OCI-LY7 (cell line): ENCODE measurements at regions not wholly inside any gene's neighbourhood (a gene's known extent, or its start where the extent isn't known, plus 50 kb on each side); places are given as distances from the start of the nearest gene placed in this dataset.

Source experiments
- BruUV-seq: library from RNA; stranded (reverse); fragments of 400-500 nt; replicated peaks from 2 replicates; lab custom pipeline; 2021; lab: Mats Ljungman, UMichigan
- CTCF ChIA-PET: fragments of 300-600 bp; sonication (Branson Sonifier 250); formaldehyde crosslinking; loops from one replicate; lab custom pipeline; 2022; ENCODE audit warnings: antibody characterized with exemption; ENCODE audit not compliant: unreplicated experiment; lab: Charles Lee
- POLR2A ChIA-PET: fragments of 300-600 bp; sonication (Branson Sonifier 250); formaldehyde crosslinking; loops from one replicate; lab custom pipeline; 2022; ENCODE audit warnings: antibody characterized with exemption; lab: Charles Lee
- DNase-seq: peaks from one replicate; pipeline ENCODE4 v3.0.0-alpha.2; 2015; ENCODE audit warnings: low spot score
- H2AFZ ChIP-seq: fragments of 200-600 bp; sonication (generic), shearing (Covaris generic); 2 replicates; pipeline ENCODE4 v1.6.1; 2014; ENCODE audit warnings: mild to moderate bottlenecking, antibody characterized with exemption, low read length, moderate library complexity
- H3K27ac ChIP-seq: fragments of 200-600 bp; sonication (generic); 2 replicates; pipeline ENCODE4 v1.5.1; 2014; ENCODE audit warnings: mixed run types, low read depth, mild to moderate bottlenecking, moderate library complexity, low read length, inconsistent platforms; ENCODE audit not compliant: poor library complexity, severe bottlenecking
- H3K36me3 ChIP-seq: fragments of 200-600 bp; sonication (generic); 2 replicates; pipeline ENCODE4 v1.6.1; 2014; ENCODE audit warnings: mild to moderate bottlenecking, antibody characterized with exemption, low read length, moderate library complexity, mixed read lengths; ENCODE audit not compliant: insufficient read depth
- H3K4me1 ChIP-seq: fragments of 200-600 bp; sonication (generic); 2 replicates; pipeline ENCODE4 v1.5.1; 2014; ENCODE audit warnings: mild to moderate bottlenecking, low read length; ENCODE audit not compliant: insufficient read depth, poor library complexity, severe bottlenecking
- H3K4me2 ChIP-seq: fragments of 200-600 bp; sonication (generic); 2 replicates; pipeline ENCODE4 v1.6.1; 2014; ENCODE audit warnings: mild to moderate bottlenecking, low read length
- H3K4me3 ChIP-seq: fragments of 200-600 bp; sonication (generic); 2 replicates; pipeline ENCODE4 v1.5.1; 2014; ENCODE audit warnings: mild to moderate bottlenecking, low read depth, low read length; ENCODE audit not compliant: poor library complexity, severe bottlenecking
- H3K79me2 ChIP-seq: fragments of 200-600 bp; sonication (generic); 2 replicates; pipeline ENCODE4 v1.6.1; 2016; ENCODE audit warnings: low read depth, mild to moderate bottlenecking, low read length, moderate library complexity, mixed read lengths; ENCODE audit not compliant: insufficient read depth
- H3K9me2 ChIP-seq: fragments of 200-600 bp; sonication (generic); 2 replicates; pipeline ENCODE4 v1.6.1; 2016; ENCODE audit warnings: mild to moderate bottlenecking, low read length, mixed read lengths; ENCODE audit not compliant: insufficient read depth
- H3K9me3 ChIP-seq: fragments of 200-600 bp; sonication (generic); 2 replicates; pipeline ENCODE4 v1.6.1; 2014; ENCODE audit warnings: mild to moderate bottlenecking, mixed run types, low read length, mixed read lengths
- H4K20me1 ChIP-seq: fragments of 200-600 bp; sonication (generic); 2 replicates; pipeline ENCODE4 v1.6.1; 2014; ENCODE audit warnings: mild to moderate bottlenecking, antibody characterized with exemption, low read length, moderate library complexity, mixed read lengths; ENCODE audit not compliant: insufficient read depth
- CTCF ChIP-seq: fragments of 200-600 bp; sonication (generic); conservative IDR thresholded peaks from 2 replicates; pipeline ENCODE4 v1.5.1; 2014; ENCODE audit warnings: mild to moderate bottlenecking, antibody characterized with exemption, low read length, moderate library complexity, mixed read lengths
- EZH2phosphoT487 ChIP-seq: fragments of 200-600 bp; sonication (generic); IDR thresholded peaks from 2 replicates; pipeline ENCODE4 v1.6.1; 2018; ENCODE audit warnings: low read depth, borderline replicate concordance, mild to moderate bottlenecking, mixed run types, antibody characterized with exemption, low read length, moderate library complexity, mixed read lengths
- intact Hi-C: fragments of 100-400 bp; cut with micrococcal nuclease; formaldehyde crosslinking; loops from one replicate; pipeline ENCODE4 v1.10.0; 2022; ENCODE audit not compliant: unreplicated experiment

- Histone ChIP-seq H2AFZ (no peak overlapping the region), H3K27ac (no peak overlapping the region), H3K4me2 (no peak overlapping the region), H3K4me1 (no peaks in the 10 kb centered on the region), H4K20me1 (no peaks in the 10 kb centered on the region), H3K79me2 (no peaks in the 10 kb centered on the region), H3K9me2 (no peaks in the 10 kb centered on the region), H3K9me3 (no peaks in the 10 kb centered on the region), H3K4me3 (no peak overlapping the region), H3K36me3 (no peaks in the 10 kb centered on the region)
- no peak for DNase-seq
- no peak for TF ChIP-seq EZH2phosphoT487
- no peak for TF ChIP-seq CTCF
- BruUV-seq: no TSS peak
- intact Hi-C loops: no loop called here
- ChIA-PET CTCF (interaction anchor here (0.6 kb wide), 1 partner anchor 194 kb away, joined by 3 read pairs; no protein-coding TSS in a partner anchor), POLR2A (no interaction called here)
Measured at GRCh38 chr2:16331772-16332171, 333.9 kb downstream of the CYRIA start.

DNA sequence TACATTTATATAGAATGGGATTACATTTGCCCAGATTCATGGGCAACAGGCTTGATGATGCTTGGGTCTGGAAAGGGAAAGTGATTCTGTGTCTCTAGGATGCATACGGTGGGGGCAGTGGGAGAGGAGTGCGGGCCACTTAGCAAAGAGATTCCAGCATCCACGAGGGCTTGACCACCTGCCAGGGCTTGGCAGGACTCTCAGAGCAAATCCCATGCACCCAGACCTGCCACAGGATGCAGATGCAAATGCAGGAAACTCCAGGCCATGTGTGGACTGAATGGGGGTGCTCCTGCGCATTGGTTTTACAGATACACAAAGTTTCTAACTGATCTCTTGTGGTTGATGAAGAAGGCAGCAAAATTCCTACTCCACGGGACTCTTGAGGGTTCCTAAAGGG, 334.7 kb downstream of the CYRIA start:
- Histone ChIP-seq H3K4me2 (no peak overlapping the region), H3K36me3 (no peaks in the 10 kb centered on the region), H3K4me3 (no peak overlapping the region), H3K9me3 (no peaks in the 10 kb centered on the region), H3K27ac (no peak overlapping the region), H3K4me1 (no peaks in the 10 kb centered on the region), H3K9me2 (no peaks in the 10 kb centered on the region), H3K79me2 (no peaks in the 10 kb centered on the region), H4K20me1 (no peaks in the 10 kb centered on the region), H2AFZ (no peak overlapping the region; the same call in 1 of the 2 replicates)
- no TSS peak for BruUV-seq
- POLR2A ChIA-PET: no interaction called here
- no peak for TF ChIP-seq EZH2phosphoT487
- no peak for TF ChIP-seq CTCF
- CTCF ChIA-PET: no interaction called here
- no peak for DNase-seq
- intact Hi-C loops: no loop called here

- no peaks in the 10 kb centered on the region for H3K9me3 ChIP-seq
- no peak overlapping the region for H2AFZ ChIP-seq
- ChIA-PET CTCF (no interaction called here), POLR2A (no interaction called here)
- no peaks in the 10 kb centered on the region for H3K36me3 ChIP-seq
- DNase-seq: no peak
- H4K20me1 ChIP-seq: no peaks in the 10 kb centered on the region
- intact Hi-C loops: no loop called here
- TF ChIP-seq CTCF (no peak), EZH2phosphoT487 (no peak)
- no peaks in the 10 kb centered on the region for H3K4me1 ChIP-seq
- no peak overlapping the region for H3K4me3 ChIP-seq
- no peak overlapping the region for H3K27ac ChIP-seq
- no peaks in the 10 kb centered on the region for H3K9me2 ChIP-seq
- H3K4me2 ChIP-seq: no peak overlapping the region
- BruUV-seq: no TSS peak
- H3K79me2 ChIP-seq: no peaks in the 10 kb centered on the region
Measured at GRCh38 chr2:16330571-16330970, 335.1 kb downstream of the CYRIA start.
